Calu3 (cell line): ENCODE measurements at regions not wholly inside any gene's neighbourhood (a gene's known extent, or its start where the extent isn't known, plus 50 kb on each side); places are given as distances from the start of the nearest gene placed in this dataset.

Experiments used
- BruUV-seq: library from RNA; stranded (reverse); fragments of 400-500 nt; replicated peaks from 2 replicates; lab custom pipeline; 2021; lab: Mats Ljungman, UMichigan
- CTCF ChIA-PET: fragments of 300-600 bp; sonication (Branson Sonifier 250); formaldehyde crosslinking; loops from one replicate; lab custom pipeline; 2022; ENCODE audit warnings: antibody characterized with exemption; lab: Charles Lee
- DNase-seq: peaks from one replicate; pipeline ENCODE4 v3.0.0; 2022
- H3K27ac Mint-ChIP-seq: one replicate; pipeline ENCODE4 v1.8.0; 2022; ENCODE audit warnings: mixed read lengths; ENCODE audit not compliant: unreplicated experiment
- H3K27me3 Mint-ChIP-seq: one replicate; pipeline ENCODE4 v1.8.0; 2022; ENCODE audit warnings: mixed read lengths; ENCODE audit not compliant: unreplicated experiment
- H3K36me3 Mint-ChIP-seq: one replicate; pipeline ENCODE4 v1.8.0; 2022; ENCODE audit warnings: mild to moderate bottlenecking, moderate library complexity, mixed read lengths; ENCODE audit not compliant: insufficient read depth, unreplicated experiment
- H3K4me1 Mint-ChIP-seq: one replicate; pipeline ENCODE4 v1.8.0; 2022; ENCODE audit warnings: mild to moderate bottlenecking, low read depth, mixed read lengths; ENCODE audit not compliant: unreplicated experiment
- H3K4me3 Mint-ChIP-seq: one replicate; pipeline ENCODE4 v1.8.0; 2022; ENCODE audit warnings: mild to moderate bottlenecking, low read depth, moderate library complexity, mixed read lengths; ENCODE audit not compliant: unreplicated experiment
- H3K9me3 Mint-ChIP-seq: one replicate; pipeline ENCODE4 v1.8.0; 2022; ENCODE audit warnings: low read depth, mixed read lengths; ENCODE audit not compliant: unreplicated experiment
- CTCF ChIP-seq: fragments of 200-600 bp; IDR thresholded peaks from one replicate; pipeline ENCODE4 v1.8.0; 2022; ENCODE audit warnings: antibody characterized with exemption; ENCODE audit not compliant: unreplicated experiment
- intact Hi-C: fragments of 100-400 bp; cut with micrococcal nuclease; formaldehyde crosslinking; loops from one replicate; pipeline ENCODE4 v1.10.0; 2022; ENCODE audit not compliant: unreplicated experiment

GRCh38 chrX:2640436-2641150 is 50.5 kb upstream of the CD99 start:
- Mint-ChIP-seq H3K27me3 (no peaks in the 10 kb centered on the region), H3K4me1 (no peaks in the 10 kb centered on the region), H3K36me3 (no peaks in the 10 kb centered on the region), H3K9me3 (no peaks in the 10 kb centered on the region), H3K27ac (no peak overlapping the region), H3K4me3 (no peak overlapping the region)
- intact Hi-C loops, result no loop called here
- no TSS peak for BruUV-seq
- CTCF ChIA-PET, result no interaction called here
- no peak for TF ChIP-seq CTCF
- DNase-seq, result no peak

- intact Hi-C loops, result no loop called here
- CTCF ChIA-PET, result no interaction called here
- Mint-ChIP-seq H3K4me1 (no peaks in the 10 kb centered on the region), H3K4me3 (no peak overlapping the region), H3K9me3 (no peaks in the 10 kb centered on the region), H3K27ac (no peak overlapping the region), H3K27me3 (no peaks in the 10 kb centered on the region), H3K36me3 (no peaks in the 10 kb centered on the region)
- no TSS peak for BruUV-seq
- TF ChIP-seq CTCF, result no peak
- no peak for DNase-seq
Observed at GRCh38 chrX:2638279-2638678, 52.8 kb upstream of the CD99 start.

- no peak for DNase-seq
- no TSS peak for BruUV-seq
- H3K27me3 Mint-ChIP-seq, result no peaks in the 10 kb centered on the region
- peaks cover 10% of the 10 kb centered on the region for H3K36me3 Mint-ChIP-seq
- CTCF ChIA-PET, result no interaction called here
- H3K9me3 Mint-ChIP-seq, result peaks cover 4% of the 10 kb centered on the region
- TF ChIP-seq CTCF, result no peak
- no peak overlapping the region for H3K4me3 Mint-ChIP-seq
- intact Hi-C loops, result no loop called here
- peaks cover 8% of the 10 kb centered on the region for H3K4me1 Mint-ChIP-seq
- H3K27ac Mint-ChIP-seq, result no peak overlapping the region
Observed at GRCh38 chrX:2635342-2635741, 55.8 kb upstream of the CD99 start.

- no peak for DNase-seq
Observed at GRCh38 chrX:2632533-2633504, 58.3 kb upstream of the CD99 start.

More at GRCh38 chrX:2632533-2633504, 58.3 kb upstream of the CD99 start:
- no peak for TF ChIP-seq CTCF
- H3K4me1 Mint-ChIP-seq, result peaks cover 8% of the 10 kb centered on the region
- H3K27me3 Mint-ChIP-seq, result no peaks in the 10 kb centered on the region
- H3K27ac Mint-ChIP-seq, result peak overlapping the region; percentile 87
- intact Hi-C loops, result no loop called here
- H3K4me3 Mint-ChIP-seq, result no peak overlapping the region
- peaks cover 10% of the 10 kb centered on the region for H3K36me3 Mint-ChIP-seq
- H3K9me3 Mint-ChIP-seq, result peaks cover 4% of the 10 kb centered on the region
- BruUV-seq, result no TSS peak
- CTCF ChIA-PET, result no interaction called here
